SU-DHL-6 (cell line): ENCODE measurements at regions not wholly inside any gene's neighbourhood (a gene's known extent, or its start where the extent isn't known, plus 50 kb on each side); places are given as distances from the start of the nearest gene placed in this dataset.

Experiments
- CTCF ChIP-seq: fragments of 200-600 bp; sonication (generic); IDR thresholded peaks from one replicate; pipeline ENCODE4 v1.5.1; 2017; ENCODE audit warnings: antibody characterized with exemption, mild to moderate bottlenecking, low read length, moderate library complexity; ENCODE audit not compliant: insufficient read depth, poor library complexity, severe bottlenecking
- EZH2phosphoT487 ChIP-seq: fragments of 200-600 bp; sonication (generic), shearing (Covaris generic); conservative IDR thresholded peaks from 2 replicates; pipeline ENCODE4 v1.6.1; 2018; ENCODE audit warnings: mild to moderate bottlenecking, antibody characterized with exemption, low read length, moderate library complexity, mixed read lengths

- TF ChIP-seq CTCF, result no peak
- no peak for TF ChIP-seq EZH2phosphoT487
Observed at GRCh38 chr16:26391833-26392232, 674.9 kb upstream of the C16orf82 start.
